ENCODE measurements at regions not wholly inside any gene's neighbourhood (a gene's known extent, or its start where the extent isn't known, plus 50 kb on each side); places are given as distances from the start of the nearest gene placed in this dataset.
"Not testable (repeated sequence)": the region's sequence is repeated elsewhere in the genome, so short reads cannot be mapped to it uniquely, and the experiment has no call there.

DNA sequence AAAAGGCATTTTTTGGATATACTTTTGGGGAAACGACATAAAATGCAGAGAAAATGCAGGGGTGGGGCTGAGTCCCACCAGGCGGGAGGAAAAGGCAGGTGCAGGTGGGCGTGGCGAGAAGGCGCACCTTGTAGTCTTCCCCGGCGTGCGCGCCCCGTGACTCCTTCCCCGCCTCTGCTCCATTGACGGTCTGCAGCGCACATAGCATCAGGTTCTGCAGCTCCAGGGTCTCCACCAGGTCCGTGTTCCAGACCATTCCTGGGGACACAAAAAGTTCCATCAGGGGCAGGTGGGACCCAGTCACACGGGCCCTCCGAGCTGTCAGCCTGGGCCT, 59.0 kb upstream of the TNK2 start:
- not testable (repeated sequence) for TF ChIP-seq POLR2A (IDR thresholded peaks at IDR 0.05)
- TF ChIP-seq, protein P1, sequence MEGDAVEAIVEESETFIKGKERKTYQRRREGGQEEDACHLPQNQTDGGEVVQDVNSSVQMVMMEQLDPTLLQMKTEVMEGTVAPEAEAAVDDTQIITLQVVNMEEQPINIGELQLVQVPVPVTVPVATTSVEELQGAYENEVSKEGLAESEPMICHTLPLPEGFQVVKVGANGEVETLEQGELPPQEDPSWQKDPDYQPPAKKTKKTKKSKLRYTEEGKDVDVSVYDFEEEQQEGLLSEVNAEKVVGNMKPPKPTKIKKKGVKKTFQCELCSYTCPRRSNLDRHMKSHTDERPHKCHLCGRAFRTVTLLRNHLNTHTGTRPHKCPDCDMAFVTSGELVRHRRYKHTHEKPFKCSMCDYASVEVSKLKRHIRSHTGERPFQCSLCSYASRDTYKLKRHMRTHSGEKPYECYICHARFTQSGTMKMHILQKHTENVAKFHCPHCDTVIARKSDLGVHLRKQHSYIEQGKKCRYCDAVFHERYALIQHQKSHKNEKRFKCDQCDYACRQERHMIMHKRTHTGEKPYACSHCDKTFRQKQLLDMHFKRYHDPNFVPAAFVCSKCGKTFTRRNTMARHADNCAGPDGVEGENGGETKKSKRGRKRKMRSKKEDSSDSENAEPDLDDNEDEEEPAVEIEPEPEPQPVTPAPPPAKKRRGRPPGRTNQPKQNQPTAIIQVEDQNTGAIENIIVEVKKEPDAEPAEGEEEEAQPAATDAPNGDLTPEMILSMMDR (IDR thresholded peaks at IDR 0.05) = not testable (repeated sequence)
